ENCODE measurements at regions not wholly inside any gene's neighbourhood (a gene's known extent, or its start where the extent isn't known, plus 50 kb on each side); places are given as distances from the start of the nearest gene placed in this dataset.
A peak's percentile ranks its signal among the peaks of the same experiment; 100 is the strongest.

- POLR2A ChIA-PET: no interaction called here
- no peaks in the 10 kb centered on the region for H3F3A ChIP-seq (replicated peaks; ENCODE audit: insufficient read depth)
Observed at GRCh38 chr13:22173610-22174009, 502.7 kb downstream of the FGF9 start.

GRCh38 chr13:22175241-22175640 is 504.4 kb downstream of the FGF9 start:
- Histone ChIP-seq H3K36me3 (replicated peaks in 1 of 2; ENCODE audit: control insufficient read depth in 1 of 2, insufficient read depth in 2 of 2, low read length in 1 of 2) (no peaks in the 10 kb centered on the region), H3K27me3 (ENCODE audit: insufficient read depth) (no peaks in the 10 kb centered on the region), H3K9me2 (no peaks in the 10 kb centered on the region), H2AFZ (ENCODE audit: low read depth) (no peak overlapping the region), H3K4me1 (ENCODE audit: control insufficient read depth in 1 of 2, insufficient read depth in 2 of 2, low read depth in 1 of 2, low read length in 1 of 2) (no peaks in the 10 kb centered on the region), H3K9me3 (no peaks in the 10 kb centered on the region), H3K4me2 (no peak overlapping the region), H4K20me1 (ENCODE audit: insufficient read depth) (no peaks in the 10 kb centered on the region), H3K4me3 (ENCODE audit: low read depth in 2 of 2, low read length in 1 of 2) (no peak overlapping the region), H3K79me2 (ENCODE audit: insufficient read depth) (no peaks in the 10 kb centered on the region), H3K9ac (no peak overlapping the region), H3F3A (replicated peaks; ENCODE audit: insufficient read depth) (no peaks in the 10 kb centered on the region), H3K27ac (ENCODE audit: low read depth in 2 of 2, low read length in 1 of 2) (no peak overlapping the region)
- ChIA-PET POLR2A (no interaction called here), CTCF (interaction anchor here (1.1 kb wide), 1 partner anchor 15 kb away, joined by 3 read pairs; no protein-coding TSS in a partner anchor)
- no peak for TF ChIP-seq MEF2A (IDR thresholded peaks at IDR 0.05; ENCODE audit: borderline replicate concordance, low read depth)
- no peak for TF ChIP-seq SIN3A (IDR thresholded peaks at IDR 0.05; ENCODE audit: borderline replicate concordance, low read depth, low read length)
- no peak for TF ChIP-seq CTCF (IDR thresholded peaks at IDR 0.05)
- TF ChIP-seq ELF1 (IDR thresholded peaks at IDR 0.05): no peak
- no peak for TF ChIP-seq TAF1 (IDR thresholded peaks at IDR 0.05; ENCODE audit: borderline replicate concordance, low read depth, low read length)
- no peak for TF ChIP-seq POLR2AphosphoS5 (IDR thresholded peaks at IDR 0.05; ENCODE audit: low read depth, low read length)
- TF ChIP-seq CHD2 (IDR thresholded peaks at IDR 0.05; ENCODE audit: low read length, partially characterized antibody): no peak
- TF ChIP-seq RCOR1 (IDR thresholded peaks at IDR 0.05; ENCODE audit: low read length): no peak
- TF ChIP-seq USF2 (IDR thresholded peaks at IDR 0.05; ENCODE audit: borderline replicate concordance, low read depth, low read length): no peak
- no peak for TF ChIP-seq JUND (IDR thresholded peaks at IDR 0.05)
- 15% methylated on average over 8 of the region's 8 CpGs for WGBS (ENCODE audit: low lambda C conversion rate)
- no peak for DNase-seq

More at GRCh38 chr13:22173610-22174009, 502.7 kb downstream of the FGF9 start:
- Histone ChIP-seq H4K20me1 (ENCODE audit: insufficient read depth) (no peaks in the 10 kb centered on the region), H3K9ac (no peak overlapping the region), H3K4me1 (ENCODE audit: control insufficient read depth in 1 of 2, insufficient read depth in 2 of 2, low read depth in 1 of 2, low read length in 1 of 2) (no peaks in the 10 kb centered on the region), H3K27me3 (ENCODE audit: insufficient read depth) (no peaks in the 10 kb centered on the region), H3K4me3 (ENCODE audit: low read depth in 2 of 2, low read length in 1 of 2) (no peak overlapping the region), H3K27ac (ENCODE audit: low read depth in 2 of 2, low read length in 1 of 2) (no peak overlapping the region), H3K79me2 (ENCODE audit: insufficient read depth) (no peaks in the 10 kb centered on the region), H3K9me2 (no peaks in the 10 kb centered on the region), H3K36me3 (replicated peaks in 1 of 2; ENCODE audit: control insufficient read depth in 1 of 2, insufficient read depth in 2 of 2, low read length in 1 of 2) (no peaks in the 10 kb centered on the region), H3K9me3 (no peaks in the 10 kb centered on the region), H3K4me2 (no peak overlapping the region), H2AFZ (ENCODE audit: low read depth) (no peak overlapping the region)
- DNase-seq: no peak
- TF ChIP-seq FOSL2 (IDR thresholded peaks at IDR 0.05; ENCODE audit: borderline replicate concordance, low read depth): peak; percentile 29; the same call in 1 of the 2 replicates
- 0 out of 2 replicates have a peak, but pooled peaks have one; percentile 10 for TF ChIP-seq JUND (IDR thresholded peaks at IDR 0.05)
- TF ChIP-seq FOXJ3 (CRISPR knock-in tag; IDR thresholded peaks at IDR 0.05): no peak
- TF ChIP-seq POLR2AphosphoS5 (IDR thresholded peaks at IDR 0.05; ENCODE audit: low read depth, low read length): no peak
- no peak for TF ChIP-seq MAX (IDR thresholded peaks at IDR 0.05; ENCODE audit: low read depth)
- no peak for TF ChIP-seq TEAD4 (IDR thresholded peaks at IDR 0.05; ENCODE audit: borderline replicate concordance, insufficient read depth)
- no peak for TF ChIP-seq MEF2A (IDR thresholded peaks at IDR 0.05; ENCODE audit: borderline replicate concordance, low read depth)
- no peak for TF ChIP-seq PBX3 (IDR thresholded peaks at IDR 0.05)
- no peak for TF ChIP-seq CHD2 (IDR thresholded peaks at IDR 0.05; ENCODE audit: low read length, partially characterized antibody)
- TF ChIP-seq ELF1 (IDR thresholded peaks at IDR 0.05): no peak
- no peak for TF ChIP-seq YY1 (IDR thresholded peaks at IDR 0.05; ENCODE audit: low read depth)
- no peak for TF ChIP-seq NRF1 (IDR thresholded peaks at IDR 0.05; ENCODE audit: low read depth, low read length)
- WGBS (ENCODE audit: low lambda C conversion rate): 3% methylated on average over 2 of the region's 2 CpGs
- CTCF ChIA-PET: no interaction called here

Data from SK-N-SH (cell line).